HCT116 (cell line): ENCODE measurements at regions not wholly inside any gene's neighbourhood (a gene's known extent, or its start where the extent isn't known, plus 50 kb on each side); places are given as distances from the start of the nearest gene placed in this dataset.

ENCODE experiments used
- ATAC-seq: fragments of 200-7000 bp; cut with Tn5 transposase; 2 replicates; pipeline ENCODE4 v1.9.1; 2020; ENCODE audit warnings: mild to moderate bottlenecking, moderate library complexity
- BruUV-seq: library from RNA; stranded (reverse); fragments of 400-500 nt; replicated peaks from 2 replicates; lab custom pipeline; 2021; lab: Mats Ljungman, UMichigan
- CTCF ChIA-PET: fragments of 300-600 bp; sonication (Branson Sonifier 250); formaldehyde crosslinking; loops from one replicate; lab custom pipeline; 2021; ENCODE audit warnings: antibody characterized with exemption; lab: Charles Lee
- POLR2A ChIA-PET: fragments of 300-600, 350-600 bp; sonication (Branson Sonifier 250); formaldehyde crosslinking; loops from one replicate; lab custom pipeline; 2021; ENCODE audit warnings: antibody characterized with exemption; lab: Charles Lee
- RAD21 ChIA-PET, 2 experiments: fragments of 300-600 bp; sonication (Branson Sonifier 250); formaldehyde crosslinking; loops; one replicate each; lab custom pipeline; 2023; ENCODE audit warnings: low total read pairs in 2 of 2; ENCODE audit not compliant: uncharacterized antibody in 2 of 2, unreplicated experiment in 2 of 2, low non-redundant PET in 1 of 2; lab: Charles Lee
- DNase-seq: peaks from one replicate; pipeline ENCODE4 v3.0.0-alpha.2; 2010; ENCODE audit warnings: low read depth, low spot score
- H2AFZ ChIP-seq: fragments of 200-600 bp; shearing (Covaris generic), sonication (generic); 2 replicates; pipeline ENCODE4 v1.6.1; 2017; ENCODE audit warnings: low read depth, mixed run types, mixed read lengths, antibody characterized with exemption, low read length; ENCODE audit not compliant: poor library complexity, severe bottlenecking
- H3K27ac ChIP-seq: 2 replicates; pipeline ENCODE4 v1.5.1; 2012; ENCODE audit warnings: low read depth, low read length
- H3K27me3 ChIP-seq: fragments of 200-600 bp; sonication (generic); 2 replicates; pipeline ENCODE4 v1.6.1; 2016; ENCODE audit warnings: mixed run types, low read length, mixed read lengths; ENCODE audit not compliant: insufficient read depth
- H3K36me3 ChIP-seq, 2 experiments: fragments of 200-500 bp in 1 of 2; fragments of 200-600 bp in 1 of 2; sonication (Bioruptor generic) in 1 of 2; sonication (generic) in 1 of 2; 2 replicates each; pipeline versions ENCODE4 v1.5.1 to v1.6.1; 2014 to 2016; ENCODE audit warnings: low read length in 2 of 2, inconsistent platforms in 1 of 2, mixed read lengths in 1 of 2, mixed run types in 1 of 2; ENCODE audit not compliant: insufficient read depth in 2 of 2, control insufficient read depth in 1 of 2
- H3K4me1 ChIP-seq, 2 experiments: fragments of 200-600 bp in 1 of 2; sonication (generic) in 1 of 2; 2 replicates each; pipeline versions ENCODE4 v1.5.1 to v1.6.1; 2012 to 2017; ENCODE audit warnings: low read length in 2 of 2, inconsistent platforms in 1 of 2, mild to moderate bottlenecking in 1 of 2, mixed read lengths in 1 of 2, mixed run types in 1 of 2, moderate library complexity in 1 of 2; ENCODE audit not compliant: insufficient read depth in 2 of 2, control insufficient read depth in 1 of 2
- H3K4me2 ChIP-seq: fragments of 200-600 bp; sonication (generic); 2 replicates; pipeline ENCODE4 v1.6.1; 2017; ENCODE audit warnings: mixed run types, low read length, mixed read lengths
- H3K4me3 ChIP-seq, 2 experiments: fragments of 200-600 bp in 1 of 2; sonication (generic) in 1 of 2; replicated peaks in 1 of 2; 2 replicates each; pipeline ENCODE4 v1.5.1; 2011 to 2016; ENCODE audit warnings: low read length in 2 of 2, control low read depth in 1 of 2, low read depth in 1 of 2, mild to moderate bottlenecking in 1 of 2, mixed read lengths in 1 of 2, mixed run types in 1 of 2
- H3K79me2 ChIP-seq: fragments of 200-600 bp; sonication (generic); 2 replicates; pipeline ENCODE4 v1.6.1; 2017; ENCODE audit warnings: mild to moderate bottlenecking, mixed run types, low read length, moderate library complexity, mixed read lengths; ENCODE audit not compliant: insufficient read depth
- H3K9ac ChIP-seq: fragments of 200-600 bp; sonication (generic); 2 replicates; pipeline ENCODE4 v1.6.1; 2016; ENCODE audit warnings: low read length, mixed read lengths
- H3K9me2 ChIP-seq: fragments of 200-600 bp; sonication (generic), shearing (Covaris generic); 2 replicates; pipeline ENCODE4 v1.6.1; 2017; ENCODE audit warnings: mixed run types, mild to moderate bottlenecking, moderate library complexity; ENCODE audit not compliant: insufficient read depth
- H3K9me3 ChIP-seq, 2 experiments: fragments of 200-500 bp in 1 of 2; fragments of 200-600 bp in 1 of 2; sonication (Bioruptor generic) in 1 of 2; sonication (generic) in 1 of 2; 2 replicates each; pipeline ENCODE4 v1.6.1; 2014 to 2017; ENCODE audit warnings: low read length in 2 of 2, mixed read lengths in 2 of 2, inconsistent platforms in 1 of 2, low read depth in 1 of 2, mild to moderate bottlenecking in 1 of 2, mixed run types in 1 of 2, moderate library complexity in 1 of 2; ENCODE audit not compliant: control insufficient read depth in 1 of 2, insufficient read depth in 1 of 2
- H4K20me1 ChIP-seq: fragments of 200-600 bp; sonication (generic), shearing (Covaris generic); 2 replicates; pipeline ENCODE4 v1.6.1; 2017; ENCODE audit warnings: mixed run types, mild to moderate bottlenecking, moderate library complexity; ENCODE audit not compliant: insufficient read depth
- ATF3 ChIP-seq: IDR thresholded peaks from 2 replicates; pipeline ENCODE4 v1.6.1; 2012
- CBX3 ChIP-seq: IDR thresholded peaks from 2 replicates; pipeline ENCODE4 v1.6.1; 2012; ENCODE audit warnings: low read depth
- CTCF ChIP-seq, 3 experiments: fragments of 200-600 bp in 1 of 3; sonication (generic) in 1 of 3; IDR thresholded peaks in 2 of 3; conservative IDR thresholded peaks in 1 of 3; 2 replicates each; pipeline ENCODE4 v1.5.1; 2012 to 2017; ENCODE audit warnings: low read depth in 2 of 3, low read length in 2 of 3, antibody characterized with exemption in 1 of 3, borderline replicate concordance in 1 of 3, control low read depth in 1 of 3, mild to moderate bottlenecking in 1 of 3, mixed read lengths in 1 of 3, mixed run types in 1 of 3, moderate library complexity in 1 of 3; ENCODE audit not compliant: insufficient read depth in 1 of 3
- EZH2phosphoT487 ChIP-seq: fragments of 200-600 bp; IDR thresholded peaks from 2 replicates; pipeline ENCODE4 v1.6.1; 2018; ENCODE audit warnings: antibody characterized with exemption, borderline replicate concordance
- FOSL1 ChIP-seq: IDR thresholded peaks from 2 replicates; pipeline ENCODE4 v1.6.1; 2012; ENCODE audit warnings: low read depth
- JUND ChIP-seq: IDR thresholded peaks from 2 replicates; pipeline ENCODE4 v1.6.1; 2012
- MAX ChIP-seq: IDR thresholded peaks from 2 replicates; pipeline ENCODE4 v1.6.1; 2012
- POLR2A ChIP-seq: IDR thresholded peaks from 2 replicates; pipeline ENCODE4 v1.7.0; 2011; ENCODE audit warnings: borderline replicate concordance; ENCODE audit not compliant: insufficient read depth, insufficient read length; ENCODE audit errors: extremely low read depth
- POLR2AphosphoS5 ChIP-seq: IDR thresholded peaks from 2 replicates; pipeline ENCODE4 v1.6.1; 2011; ENCODE audit warnings: mild to moderate bottlenecking, low read depth, low read length, moderate library complexity
- SP1 ChIP-seq: IDR thresholded peaks from 2 replicates; pipeline ENCODE4 v1.6.1; 2012; ENCODE audit warnings: low read depth
- SRF ChIP-seq: IDR thresholded peaks from 2 replicates; pipeline ENCODE4 v1.6.1; 2012; ENCODE audit warnings: low read depth
- TCF7L2 ChIP-seq: IDR thresholded peaks from 2 replicates; pipeline ENCODE4 v1.7.0; 2011; ENCODE audit warnings: borderline replicate concordance, inconsistent platforms; ENCODE audit not compliant: insufficient read depth, insufficient read length; ENCODE audit errors: extremely low read depth
- ZFX ChIP-seq: fragments of 450-650 bp; IDR thresholded peaks from 2 replicates; pipeline ENCODE4 v1.6.1; 2017
- intact Hi-C: fragments of 100-400 bp; cut with micrococcal nuclease; formaldehyde crosslinking; loops from 2 replicates; pipeline ENCODE4 v1.10.0; 2022

GRCh38 chr3:110414855-110415254, 656.8 kb upstream of the NECTIN3 start:
- H4K20me1 ChIP-seq = no peaks in the 10 kb centered on the region
- H3K4me2 ChIP-seq = peak overlapping the region; percentile 57
- H3K27me3 ChIP-seq = no peaks in the 10 kb centered on the region
- DNase-seq (peak; percentile 73), ATAC-seq (peak; percentile 73)
- H3K9ac ChIP-seq = peak overlapping the region; percentile 23
- no peak overlapping the region for H3K4me3 ChIP-seq
- H3K36me3 ChIP-seq = peaks cover 0 to 14% of the 10 kb centered on the region in 2 experiments; a peak in 1 of 4 replicates
- H3K4me1 ChIP-seq = peaks cover 35 to 49% of the 10 kb centered on the region in 2 experiments
- peak; percentile 35; the same call in 1 of the 2 replicates for TF ChIP-seq POLR2AphosphoS5
- TF ChIP-seq JUND = peak; percentile 78
- peak; percentile 64 for TF ChIP-seq SP1
- TF ChIP-seq ATF3 = no peak
- TF ChIP-seq POLR2A = no peak
- peak; percentile 31 for TF ChIP-seq TCF7L2
- no peak for TF ChIP-seq EZH2phosphoT487
- peak; percentile 72; the same call in 1 of the 2 replicates for TF ChIP-seq CBX3
- TF ChIP-seq ZFX = no peak
- TF ChIP-seq CTCF (IDR thresholded peaks at IDR 0.05 in 2 of 3, conservative IDR thresholded peaks at IDR 0.05 in 1 of 3; ENCODE audit: borderline replicate concordance in 1 of 3, insufficient read depth in 1 of 3, low read depth in 2 of 3, low read length in 2 of 3) = no peak
- 0 out of 2 replicates have a peak, but pooled peaks have one; percentile 34 for TF ChIP-seq SRF
- TF ChIP-seq FOSL1 = peak; percentile 80
- peak; percentile 10; the same call in 1 of the 2 replicates for TF ChIP-seq MAX
- H3K9me2 ChIP-seq = no peaks in the 10 kb centered on the region
- no peaks in the 10 kb centered on the region for H3K9me3 ChIP-seq
- peak overlapping the region; percentile 47 for H2AFZ ChIP-seq
- CTCF ChIA-PET = no interaction called here
- peak overlapping the region; percentile 85 for H3K27ac ChIP-seq
- no TSS peak for BruUV-seq
- POLR2A ChIA-PET = no interaction called here
- RAD21 ChIA-PET = no interaction called here
- H3K79me2 ChIP-seq = no peaks in the 10 kb centered on the region
- intact Hi-C loops = loop anchor here (10.0 kb wide), 2 partner anchors 400 to 660 kb away; partner anchors contain the start of gene NECTIN3
